ENCODE measurements at regions not wholly inside any gene's neighbourhood (a gene's known extent, or its start where the extent isn't known, plus 50 kb on each side); places are given as distances from the start of the nearest gene placed in this dataset.
"Not testable (repeated sequence)": the region's sequence is repeated elsewhere in the genome, so short reads cannot be mapped to it uniquely, and the experiment has no call there.

DNA sequence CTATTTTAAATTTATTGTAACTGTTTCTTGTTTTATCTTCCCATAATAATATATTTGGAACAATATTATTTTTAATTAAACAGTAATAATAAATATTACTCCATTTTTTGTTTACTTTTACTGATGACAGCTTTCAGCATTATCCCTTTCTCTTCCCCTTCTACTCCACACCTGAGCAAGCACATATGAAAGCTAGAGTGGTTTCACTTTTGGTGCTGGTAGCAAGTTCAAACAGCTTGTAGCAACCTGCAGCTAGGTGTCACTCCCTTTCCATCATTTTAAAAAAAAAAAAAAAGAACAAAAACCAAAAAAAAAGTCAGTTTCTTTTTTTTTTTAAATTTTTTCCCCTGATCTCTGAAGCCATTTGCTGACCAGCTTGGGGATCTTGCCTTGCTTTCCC lies 801.8 kb downstream of the CCDC85A start:
- no peaks in the 10 kb centered on the region for H3K79me2 ChIP-seq (ENCODE audit: control insufficient read depth, insufficient read depth, low read length, unreplicated experiment)
- no peaks in the 10 kb centered on the region for H3K27me3 ChIP-seq (ENCODE audit: insufficient read depth, low read length)
- H3K4me3 ChIP-seq (ENCODE audit: low read depth, low read length) = no peak overlapping the region
- no peak overlapping the region for H3K27ac ChIP-seq (ENCODE audit: low read depth, low read length)
- H3K4me1 ChIP-seq (ENCODE audit: control insufficient read depth, insufficient read depth, low read length, unreplicated experiment) = no peaks in the 10 kb centered on the region
- no peak overlapping the region for H2AFZ ChIP-seq (ENCODE audit: low read length, unreplicated experiment)
- H3K36me3 ChIP-seq (ENCODE audit: insufficient read depth, low read length) = no peaks in the 10 kb centered on the region

DNA sequence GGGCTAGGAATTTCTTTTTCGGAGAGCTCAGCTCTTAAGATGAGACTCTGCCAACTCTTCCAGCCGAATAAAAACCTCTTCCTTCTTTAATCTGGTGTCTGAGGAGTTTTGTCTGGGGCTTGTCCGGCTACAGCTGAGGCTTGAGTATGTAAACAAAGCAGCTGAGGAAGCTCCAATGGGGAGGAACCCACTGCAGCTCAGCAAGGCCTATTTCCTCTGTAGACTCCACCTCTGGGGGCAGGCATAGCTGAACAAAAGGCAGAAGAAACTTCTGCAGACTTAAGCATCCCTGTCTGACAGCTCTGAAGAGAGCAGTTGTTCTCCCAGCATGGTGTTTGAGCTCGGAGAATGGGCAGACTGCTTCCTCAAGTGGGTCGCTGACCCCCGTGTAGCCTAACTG lies 838.7 kb downstream of the CCDC85A start:
- H3K27me3 ChIP-seq (ENCODE audit: insufficient read depth, low read length) = no peaks in the 10 kb centered on the region
- H3K4me1 ChIP-seq (ENCODE audit: control insufficient read depth, insufficient read depth, low read length, unreplicated experiment) = no peaks in the 10 kb centered on the region
- no peak overlapping the region for H3K27ac ChIP-seq (ENCODE audit: low read depth, low read length)
- no peaks in the 10 kb centered on the region for H3K79me2 ChIP-seq (ENCODE audit: control insufficient read depth, insufficient read depth, low read length, unreplicated experiment)
- H3K4me3 ChIP-seq (ENCODE audit: low read depth, low read length) = no peak overlapping the region
- no peaks in the 10 kb centered on the region for H3K36me3 ChIP-seq (ENCODE audit: insufficient read depth, low read length)
- no peak overlapping the region for H2AFZ ChIP-seq (ENCODE audit: low read length, unreplicated experiment)

DNA sequence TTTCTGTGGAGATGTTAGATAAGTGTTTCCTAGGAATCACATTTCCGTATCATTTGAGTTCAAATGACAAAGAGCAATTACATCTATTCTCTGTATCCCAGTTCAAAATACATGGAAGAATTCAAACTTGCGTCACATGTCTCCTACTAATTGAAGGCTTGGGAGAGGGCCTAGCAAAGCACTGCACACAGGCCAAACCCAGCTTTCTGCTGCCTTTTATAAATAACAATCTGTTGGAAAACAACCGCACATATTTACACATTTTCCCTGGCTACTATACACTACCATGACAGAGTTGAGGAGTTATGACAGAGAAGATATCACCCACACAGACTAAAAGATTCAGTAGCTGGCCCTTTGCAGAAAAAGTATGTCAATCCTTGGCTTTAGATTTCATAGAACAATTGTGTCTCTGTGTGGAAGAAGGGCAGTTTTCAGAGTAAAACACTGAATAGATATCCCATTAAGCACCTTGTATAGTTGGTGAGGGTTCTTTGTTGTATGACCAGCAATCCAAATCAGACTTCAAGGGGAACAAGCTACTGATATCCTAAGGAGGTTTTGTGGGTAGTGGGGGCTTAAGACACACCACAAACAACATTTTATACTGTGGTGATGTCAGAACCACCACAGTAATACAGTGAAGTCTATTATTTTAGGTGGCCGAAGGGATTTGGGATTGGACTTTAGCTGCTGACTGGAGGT lies 861.3 kb downstream of the CCDC85A start:
- H3K4me3 ChIP-seq (ENCODE audit: low read depth, low read length) = no peak overlapping the region
- H2AFZ ChIP-seq (ENCODE audit: low read length, unreplicated experiment) = no peak overlapping the region
- no peaks in the 10 kb centered on the region for H3K27me3 ChIP-seq (ENCODE audit: insufficient read depth, low read length)
- H3K27ac ChIP-seq (ENCODE audit: low read depth, low read length) = no peak overlapping the region
- no peaks in the 10 kb centered on the region for H3K4me1 ChIP-seq (ENCODE audit: control insufficient read depth, insufficient read depth, low read length, unreplicated experiment)
- H3K36me3 ChIP-seq (ENCODE audit: insufficient read depth, low read length) = no peaks in the 10 kb centered on the region
- no peaks in the 10 kb centered on the region for H3K79me2 ChIP-seq (ENCODE audit: control insufficient read depth, insufficient read depth, low read length, unreplicated experiment)

DNA sequence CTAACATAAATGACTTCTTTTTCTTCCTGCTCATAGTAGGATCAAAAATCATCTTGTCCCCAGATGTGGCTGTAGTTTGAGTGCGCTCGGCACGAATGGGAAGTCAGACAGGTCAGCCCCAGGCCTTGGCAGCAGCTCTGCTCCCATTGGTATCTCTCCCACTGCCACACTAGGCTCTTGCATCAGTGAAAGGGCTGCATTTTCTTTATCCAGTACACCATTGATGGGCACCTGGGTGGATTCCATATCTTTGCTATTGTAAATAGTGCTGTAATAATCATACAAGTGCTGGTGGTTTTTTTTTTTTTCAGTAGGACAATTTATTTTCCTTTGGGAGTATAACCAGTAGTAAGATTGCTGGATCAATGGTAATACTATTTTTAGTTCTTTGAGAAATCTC lies 865.5 kb downstream of the CCDC85A start:
- no peaks in the 10 kb centered on the region for H3K36me3 ChIP-seq (ENCODE audit: insufficient read depth, low read length)
- H3K4me3 ChIP-seq (ENCODE audit: low read depth, low read length) = no peak overlapping the region
- no peaks in the 10 kb centered on the region for H3K79me2 ChIP-seq (ENCODE audit: control insufficient read depth, insufficient read depth, low read length, unreplicated experiment)
- no peaks in the 10 kb centered on the region for H3K4me1 ChIP-seq (ENCODE audit: control insufficient read depth, insufficient read depth, low read length, unreplicated experiment)
- H2AFZ ChIP-seq (ENCODE audit: low read length, unreplicated experiment) = no peak overlapping the region
- no peaks in the 10 kb centered on the region for H3K27me3 ChIP-seq (ENCODE audit: insufficient read depth, low read length)
- no peak overlapping the region for H3K27ac ChIP-seq (ENCODE audit: low read depth, low read length)

DNA sequence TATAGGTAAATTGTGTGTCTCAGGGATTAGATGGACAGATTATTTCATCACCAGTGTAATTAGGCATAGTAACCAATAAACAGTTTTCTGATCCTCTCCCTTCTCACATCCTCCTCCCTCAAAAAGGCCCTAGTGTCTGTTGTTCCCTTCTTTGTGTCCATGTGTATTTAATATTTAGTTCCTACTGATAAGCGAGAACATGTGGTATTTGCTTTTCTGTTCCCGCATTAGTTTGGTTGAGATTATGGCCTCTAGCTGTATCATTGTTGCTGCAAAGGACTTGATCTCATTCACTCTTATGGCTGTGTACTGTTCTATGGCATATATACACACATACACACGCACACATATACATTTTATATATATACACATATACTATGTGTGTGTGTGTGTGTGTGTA lies 866.2 kb downstream of the CCDC85A start:
- Histone ChIP-seq H3K79me2 (ENCODE audit: control insufficient read depth, insufficient read depth, low read length, unreplicated experiment) (no peaks in the 10 kb centered on the region), H2AFZ (ENCODE audit: low read length, unreplicated experiment) (no peak overlapping the region), H3K36me3 (ENCODE audit: insufficient read depth, low read length) (no peaks in the 10 kb centered on the region), H3K27me3 (ENCODE audit: insufficient read depth, low read length) (no peaks in the 10 kb centered on the region), H3K27ac (ENCODE audit: low read depth, low read length) (no peak overlapping the region), H3K4me1 (ENCODE audit: control insufficient read depth, insufficient read depth, low read length, unreplicated experiment) (no peaks in the 10 kb centered on the region), H3K4me3 (ENCODE audit: low read depth, low read length) (no peak overlapping the region)

DNA sequence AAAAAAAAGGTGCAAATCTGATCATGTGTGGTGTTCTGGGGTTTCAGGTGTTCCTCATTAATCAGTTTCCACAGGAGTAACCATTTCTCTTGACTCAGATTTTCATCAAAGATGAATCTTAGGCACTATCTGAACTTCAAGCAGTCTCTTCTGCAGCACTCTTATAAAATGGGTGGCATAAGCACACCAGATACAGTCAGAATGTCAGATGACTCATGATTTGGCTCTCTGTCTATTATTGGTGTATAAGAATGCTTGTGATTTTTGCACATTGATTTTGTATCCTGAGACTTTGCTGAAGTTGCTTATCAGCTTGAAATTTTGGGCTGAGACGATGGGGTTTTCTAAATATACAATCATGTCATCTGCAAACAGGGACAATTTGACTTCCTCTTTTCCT lies 882.5 kb downstream of the CCDC85A start:
- not testable (repeated sequence) for H3K4me1 ChIP-seq (ENCODE audit: control insufficient read depth, insufficient read depth, low read length, unreplicated experiment); H3K4me3 ChIP-seq (ENCODE audit: low read depth, low read length); H3K79me2 ChIP-seq (ENCODE audit: control insufficient read depth, insufficient read depth, low read length, unreplicated experiment); H3K27me3 ChIP-seq (ENCODE audit: insufficient read depth, low read length); H3K36me3 ChIP-seq (ENCODE audit: insufficient read depth, low read length); H3K27ac ChIP-seq (ENCODE audit: low read depth, low read length)
- H2AFZ ChIP-seq (ENCODE audit: low read length, unreplicated experiment) = peak overlapping the region; percentile 0

DNA sequence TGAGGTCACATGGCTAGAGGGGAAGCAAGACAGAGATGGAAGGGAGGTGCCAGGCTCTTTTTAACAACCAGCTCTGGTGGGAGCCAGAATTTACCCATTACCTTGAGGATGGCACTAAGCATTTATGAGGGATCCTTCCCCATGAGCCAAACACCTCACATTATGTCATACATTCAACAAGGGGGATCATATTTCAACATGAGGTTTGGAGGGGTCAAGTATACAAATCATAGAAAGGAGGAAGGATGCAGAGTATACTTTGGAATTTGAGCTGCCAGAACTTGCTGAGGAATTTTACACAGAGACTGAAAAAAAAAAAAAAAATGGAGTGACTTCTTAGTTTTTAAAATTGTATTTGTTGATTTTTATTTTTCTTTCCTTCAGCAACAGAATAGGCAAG lies 891.4 kb downstream of the CCDC85A start:
- H3K79me2 ChIP-seq (ENCODE audit: control insufficient read depth, insufficient read depth, low read length, unreplicated experiment) = no peaks in the 10 kb centered on the region
- no peaks in the 10 kb centered on the region for H3K36me3 ChIP-seq (ENCODE audit: insufficient read depth, low read length)
- H3K4me1 ChIP-seq (ENCODE audit: control insufficient read depth, insufficient read depth, low read length, unreplicated experiment) = peaks cover 11% of the 10 kb centered on the region
- no peak overlapping the region for H2AFZ ChIP-seq (ENCODE audit: low read length, unreplicated experiment)
- H3K4me3 ChIP-seq (ENCODE audit: low read depth, low read length) = no peak overlapping the region
- no peak overlapping the region for H3K27ac ChIP-seq (ENCODE audit: low read depth, low read length)
- H3K27me3 ChIP-seq (ENCODE audit: insufficient read depth, low read length) = no peaks in the 10 kb centered on the region

DNA sequence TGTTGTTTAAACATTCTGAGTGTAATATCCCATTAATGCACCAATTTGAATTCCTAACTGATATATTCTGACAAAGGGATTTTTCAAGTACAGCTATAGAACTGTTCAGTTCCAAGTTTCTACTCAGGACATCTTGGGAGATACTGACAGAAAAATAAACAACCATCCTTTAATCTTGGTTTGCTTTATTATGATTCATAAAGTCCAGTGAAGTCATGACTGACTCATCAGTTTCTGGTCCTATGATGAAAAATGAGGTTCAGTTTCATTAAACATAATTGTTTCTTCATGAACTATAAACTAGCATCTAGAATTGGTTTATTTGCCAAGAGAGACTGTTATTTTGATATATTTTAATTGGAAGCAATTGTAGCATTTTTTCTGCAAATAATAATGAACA lies 896.2 kb downstream of the CCDC85A start:
- no peak overlapping the region for H3K4me3 ChIP-seq (ENCODE audit: low read depth, low read length)
- no peaks in the 10 kb centered on the region for H3K36me3 ChIP-seq (ENCODE audit: insufficient read depth, low read length)
- no peak overlapping the region for H2AFZ ChIP-seq (ENCODE audit: low read length, unreplicated experiment)
- H3K79me2 ChIP-seq (ENCODE audit: control insufficient read depth, insufficient read depth, low read length, unreplicated experiment) = no peaks in the 10 kb centered on the region
- H3K4me1 ChIP-seq (ENCODE audit: control insufficient read depth, insufficient read depth, low read length, unreplicated experiment) = peaks cover 8% of the 10 kb centered on the region
- H3K27ac ChIP-seq (ENCODE audit: low read depth, low read length) = no peak overlapping the region
- no peaks in the 10 kb centered on the region for H3K27me3 ChIP-seq (ENCODE audit: insufficient read depth, low read length)

DNA sequence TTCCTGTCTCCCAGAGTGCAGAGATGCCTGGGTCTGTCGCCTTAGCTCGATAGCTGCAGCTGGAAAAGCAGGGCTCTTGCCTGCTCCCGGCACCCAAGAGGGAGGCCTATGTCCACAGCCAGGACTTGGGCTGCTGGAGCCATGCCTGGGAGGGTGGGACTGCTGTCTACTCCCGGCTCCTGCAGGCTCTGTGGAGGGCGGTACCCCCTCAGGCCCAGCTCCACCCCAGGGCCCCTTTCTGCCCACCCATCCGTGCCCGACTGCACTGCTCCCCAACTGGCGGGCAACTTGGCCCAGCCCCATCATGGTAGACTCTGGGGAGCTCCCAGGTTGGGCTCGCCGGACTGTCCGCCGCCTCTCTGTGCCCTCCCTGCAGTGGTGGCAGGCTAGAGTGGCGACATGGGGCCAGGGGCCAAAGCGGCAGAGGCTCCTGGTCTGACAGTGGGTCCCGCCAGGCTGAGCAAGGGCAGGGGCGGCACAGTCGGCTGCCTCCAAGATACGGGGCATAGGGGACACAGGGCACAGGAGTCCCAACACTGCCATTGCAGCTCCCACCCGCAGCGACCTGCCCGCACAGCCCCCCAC lies 901.0 kb downstream of the CCDC85A start:
- Histone ChIP-seq H3K79me2 (ENCODE audit: control insufficient read depth, insufficient read depth, low read length, unreplicated experiment) (no peaks in the 10 kb centered on the region), H3K27ac (ENCODE audit: low read depth, low read length) (no peak overlapping the region), H3K27me3 (ENCODE audit: insufficient read depth, low read length) (no peaks in the 10 kb centered on the region), H3K36me3 (ENCODE audit: insufficient read depth, low read length) (no peaks in the 10 kb centered on the region), H2AFZ (ENCODE audit: low read length, unreplicated experiment) (no peak overlapping the region), H3K4me1 (ENCODE audit: control insufficient read depth, insufficient read depth, low read length, unreplicated experiment) (peaks cover 2% of the 10 kb centered on the region), H3K4me3 (ENCODE audit: low read depth, low read length) (no peak overlapping the region)

DNA sequence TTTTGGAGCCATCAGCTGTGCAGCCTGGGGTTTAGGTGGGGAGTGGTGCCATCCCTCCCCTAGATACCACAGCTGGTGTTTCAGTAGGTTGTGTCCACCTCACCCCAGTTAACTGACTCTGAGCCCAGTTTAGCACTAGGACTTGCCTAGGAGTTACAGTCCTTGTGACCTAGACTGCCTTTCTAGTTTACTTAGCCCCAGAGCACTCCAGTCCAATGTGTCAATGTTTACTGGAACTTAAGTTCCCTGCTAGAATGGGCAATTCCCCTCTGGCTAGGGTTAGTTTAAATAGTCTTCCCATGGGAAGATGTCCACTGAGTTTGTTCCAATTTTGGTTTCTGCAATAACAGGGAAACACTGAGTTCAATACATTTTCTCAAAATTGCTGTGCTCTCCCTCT lies 909.2 kb downstream of the CCDC85A start:
- H3K27me3 ChIP-seq (ENCODE audit: insufficient read depth, low read length) = no peaks in the 10 kb centered on the region
- no peaks in the 10 kb centered on the region for H3K4me1 ChIP-seq (ENCODE audit: control insufficient read depth, insufficient read depth, low read length, unreplicated experiment)
- no peaks in the 10 kb centered on the region for H3K79me2 ChIP-seq (ENCODE audit: control insufficient read depth, insufficient read depth, low read length, unreplicated experiment)
- no peak overlapping the region for H3K27ac ChIP-seq (ENCODE audit: low read depth, low read length)
- no peak overlapping the region for H3K4me3 ChIP-seq (ENCODE audit: low read depth, low read length)
- H3K36me3 ChIP-seq (ENCODE audit: insufficient read depth, low read length) = no peaks in the 10 kb centered on the region
- H2AFZ ChIP-seq (ENCODE audit: low read length, unreplicated experiment) = no peak overlapping the region

DNA sequence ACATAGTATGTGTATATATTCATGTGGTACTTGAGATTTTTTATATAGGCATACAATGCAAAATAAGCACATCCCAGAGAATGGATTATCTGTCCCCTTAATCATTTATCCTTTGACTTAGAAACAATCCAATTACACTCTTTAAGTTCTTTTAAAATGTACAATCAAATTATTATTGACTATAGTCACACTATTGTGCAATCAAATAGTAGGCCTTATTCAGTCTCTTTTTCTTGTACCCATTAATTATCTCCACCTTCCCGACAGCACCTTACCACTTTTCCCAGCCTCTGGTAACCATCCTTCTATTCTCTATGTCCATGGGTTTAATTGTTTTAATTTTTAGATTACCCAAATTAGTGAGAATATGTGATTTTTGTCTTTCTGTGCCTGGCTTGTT lies 914.1 kb downstream of the CCDC85A start:
- Histone ChIP-seq H3K79me2 (ENCODE audit: control insufficient read depth, insufficient read depth, low read length, unreplicated experiment) (no peaks in the 10 kb centered on the region), H3K27ac (ENCODE audit: low read depth, low read length) (no peak overlapping the region), H2AFZ (ENCODE audit: low read length, unreplicated experiment) (no peak overlapping the region), H3K4me3 (ENCODE audit: low read depth, low read length) (no peak overlapping the region), H3K27me3 (ENCODE audit: insufficient read depth, low read length) (no peaks in the 10 kb centered on the region), H3K4me1 (ENCODE audit: control insufficient read depth, insufficient read depth, low read length, unreplicated experiment) (no peaks in the 10 kb centered on the region), H3K36me3 (ENCODE audit: insufficient read depth, low read length) (no peaks in the 10 kb centered on the region)
